ENCODE measurements at regions not wholly inside any gene's neighbourhood (a gene's known extent, or its start where the extent isn't known, plus 50 kb on each side); places are given as distances from the start of the nearest gene placed in this dataset.
"Not testable (repeated sequence)": the region's sequence is repeated elsewhere in the genome, so short reads cannot be mapped to it uniquely, and the experiment has no call there.

GRCh38 chr17:20633268-20634059 lies 53.9 kb downstream of the CDRT15L2 start:
- DNase-seq, result not testable (repeated sequence)

DNA sequence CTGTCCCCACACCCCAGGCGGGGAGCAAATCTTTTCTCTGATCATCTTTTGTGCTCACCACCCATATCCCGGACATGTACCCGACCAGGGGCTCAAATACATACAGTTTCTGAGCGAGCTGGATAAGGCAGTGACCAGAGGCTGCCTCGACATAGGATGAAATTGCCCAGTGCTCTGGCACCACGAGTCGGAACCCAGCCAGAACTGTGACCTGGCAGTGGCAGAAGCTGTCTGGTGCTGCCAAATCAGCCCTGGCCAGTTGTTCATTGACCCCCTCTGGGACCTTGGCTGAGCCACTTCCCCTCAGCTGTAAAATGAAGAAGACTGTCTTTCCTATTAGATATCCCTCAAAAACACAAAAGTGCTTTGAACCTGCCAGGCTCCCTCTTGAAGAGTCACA lies 60.6 kb downstream of the CDRT15L2 start:
- not testable (repeated sequence) for DNase-seq

GRCh38 chr17:20646661-20647272 lies 67.2 kb downstream of the CDRT15L2 start:
- DNase-seq, result not testable (repeated sequence)

GRCh38 chr17:20649097-20649767 lies 69.7 kb downstream of the CDRT15L2 start:
- not testable (repeated sequence) for DNase-seq

DNA sequence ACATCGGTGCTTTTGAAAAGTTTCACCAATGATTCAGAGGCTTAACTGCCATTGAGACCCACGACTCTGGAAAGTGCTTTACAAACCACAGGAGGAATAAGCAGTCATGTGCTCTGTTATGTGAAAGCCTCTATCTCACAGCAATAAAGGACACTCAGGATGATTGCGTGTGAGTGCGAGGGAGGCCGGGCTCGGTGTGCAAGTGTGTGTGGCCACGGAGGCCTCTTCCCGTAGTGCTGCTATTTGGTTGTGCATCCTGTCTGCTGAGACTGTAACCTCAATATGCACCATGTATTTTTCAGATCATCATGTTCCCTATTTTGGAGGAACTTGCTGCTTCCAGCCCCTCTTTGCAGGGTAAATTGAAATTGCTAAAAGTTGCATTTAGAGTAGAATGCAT lies 71.5 kb downstream of the CDRT15L2 start:
- not testable (repeated sequence) for DNase-seq

DNA sequence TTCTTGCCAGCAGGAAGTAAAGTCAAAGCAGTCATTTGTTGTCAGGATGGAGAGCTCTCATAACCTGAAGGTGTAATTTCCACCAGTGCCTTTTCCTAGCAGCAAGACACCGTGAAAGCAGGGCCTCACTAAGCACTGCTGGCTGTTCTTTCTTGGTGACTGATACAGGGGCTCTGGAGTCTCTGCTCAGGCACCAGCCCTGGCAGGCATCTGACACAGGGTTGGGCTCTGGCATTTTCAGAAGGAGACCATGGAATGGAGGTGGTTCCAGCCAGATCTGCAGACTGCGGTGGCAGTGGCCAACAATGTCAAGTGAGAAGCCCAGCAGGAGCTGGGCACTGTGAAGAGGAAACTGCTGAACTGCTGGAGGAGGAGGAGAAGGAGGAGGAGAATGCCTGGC lies 72.2 kb downstream of the CDRT15L2 start:
- not testable (repeated sequence) for DNase-seq

DNA sequence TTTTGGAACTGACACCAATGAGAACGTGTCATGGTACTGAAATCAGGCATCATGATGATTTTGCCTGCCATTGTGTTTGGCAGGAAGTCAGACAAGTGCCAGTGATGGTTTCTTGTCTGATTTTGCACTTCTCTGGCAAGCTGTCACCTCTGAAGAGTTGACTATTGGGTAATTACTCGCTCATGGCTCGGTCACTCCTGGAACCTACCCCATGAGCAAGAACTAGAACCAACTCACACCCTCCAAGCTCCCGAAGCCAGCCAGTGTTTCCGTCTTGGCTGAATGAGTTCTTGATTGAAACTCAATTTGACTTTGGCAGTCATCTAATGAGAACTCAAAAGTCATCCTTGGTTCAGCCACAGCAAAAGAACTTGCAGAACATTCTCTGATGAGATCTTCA lies 73.9 kb downstream of the CDRT15L2 start:
- DNase-seq, result not testable (repeated sequence)

- not testable (repeated sequence) for DNase-seq
Measured at GRCh38 chr17:20654114-20654513, 74.6 kb downstream of the CDRT15L2 start.

DNA sequence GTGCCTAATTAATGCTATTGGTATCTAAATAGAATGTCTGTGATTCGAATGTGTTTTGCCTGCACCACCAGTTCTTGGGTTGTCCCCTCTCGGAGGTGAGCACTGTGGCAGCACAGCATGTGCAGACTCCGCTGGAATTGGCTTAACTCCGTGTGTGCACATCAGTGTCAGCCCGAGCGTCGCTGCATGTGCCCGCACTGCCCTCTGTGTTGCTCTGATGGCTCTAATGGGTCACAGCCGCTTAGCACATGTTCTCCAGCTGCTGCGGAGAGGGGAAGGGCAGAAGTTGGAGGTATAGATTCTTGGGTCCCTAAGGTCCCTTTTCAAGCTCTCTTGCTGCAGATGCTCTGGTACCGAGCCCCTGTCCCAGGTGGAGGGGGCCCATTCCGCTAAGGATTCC lies 75.1 kb downstream of the CDRT15L2 start:
- not testable (repeated sequence) for DNase-seq

- DNase-seq, result not testable (repeated sequence)
Measured at GRCh38 chr17:20665103-20665955, 85.8 kb downstream of the CDRT15L2 start.

GRCh38 chr17:20666689-20667088 lies 87.2 kb downstream of the CDRT15L2 start:
- DNase-seq, result not testable (repeated sequence)

- not testable (repeated sequence) for DNase-seq
Measured at GRCh38 chr17:20667712-20668111, 88.2 kb downstream of the CDRT15L2 start.

GRCh38 chr17:20668316-20668715 lies 88.8 kb downstream of the CDRT15L2 start:
- DNase-seq, result not testable (repeated sequence)

DNA sequence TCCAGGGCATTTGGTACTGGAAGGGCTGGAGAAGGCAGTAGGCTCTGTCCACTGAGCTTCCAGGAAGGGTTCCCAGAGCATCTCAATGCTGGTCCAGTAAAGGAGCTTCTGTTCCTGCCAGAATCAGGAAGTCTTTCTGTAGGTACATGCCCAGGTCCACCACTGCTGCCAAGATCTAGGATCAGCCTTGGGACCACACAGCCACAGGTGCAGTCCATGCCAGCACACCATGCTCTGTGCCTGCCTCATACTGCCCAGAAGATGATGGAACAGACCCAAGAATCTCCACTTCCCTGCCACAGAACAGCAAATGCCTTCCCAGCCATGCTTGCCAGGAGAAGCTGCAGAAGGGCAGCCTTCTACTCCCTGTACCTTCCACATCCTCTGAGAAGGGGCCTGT lies 89.3 kb downstream of the CDRT15L2 start:
- DNase-seq, result not testable (repeated sequence)

- not testable (repeated sequence) for DNase-seq
Measured at GRCh38 chr17:20670506-20670905, 91.0 kb downstream of the CDRT15L2 start.

- not testable (repeated sequence) for DNase-seq
Measured at GRCh38 chr17:20674374-20674773, 94.8 kb downstream of the CDRT15L2 start.

- not testable (repeated sequence) for DNase-seq
Measured at GRCh38 chr17:20675707-20676106, 96.2 kb downstream of the CDRT15L2 start.

GRCh38 chr17:20676656-20677055 lies 97.1 kb downstream of the CDRT15L2 start:
- DNase-seq, result not testable (repeated sequence)

DNA sequence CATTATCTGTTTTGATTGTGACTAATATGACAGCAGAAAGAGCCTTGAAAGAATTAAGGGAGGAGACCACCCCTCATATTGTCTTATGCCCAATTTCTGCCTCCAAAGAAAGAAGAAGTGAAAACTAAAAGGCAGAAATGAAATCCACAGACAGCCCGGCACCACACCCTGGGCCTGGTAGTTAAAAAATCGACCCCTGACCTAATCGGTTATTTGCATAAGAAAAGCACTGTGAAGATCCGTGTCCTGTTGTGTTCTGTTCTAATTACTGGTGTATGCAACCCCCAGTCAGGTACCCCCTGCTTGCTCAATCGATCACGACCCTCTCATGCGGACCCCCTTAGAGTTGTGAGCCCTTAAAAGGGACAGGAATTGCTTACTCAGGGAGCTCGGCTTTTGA lies 97.9 kb downstream of the CDRT15L2 start:
- not testable (repeated sequence) for DNase-seq

DNA sequence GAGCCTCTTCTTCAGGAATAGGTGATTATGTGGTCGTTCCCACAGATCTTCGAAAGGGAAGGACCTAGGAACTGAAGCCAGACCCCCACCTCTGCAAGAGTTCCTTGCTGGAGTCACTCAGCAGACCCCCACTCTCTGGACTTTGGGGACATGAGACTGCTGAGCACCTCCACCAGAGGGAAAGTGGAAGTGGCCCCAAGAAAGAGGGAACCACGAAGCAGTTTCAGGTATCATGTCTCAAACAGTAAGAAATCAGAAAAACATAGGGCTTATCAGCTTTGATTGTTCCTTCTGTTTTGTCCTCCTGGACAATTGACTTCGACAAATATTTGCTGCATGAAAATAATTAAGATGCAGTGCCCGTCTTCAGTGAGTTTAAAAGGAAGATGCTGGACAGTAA lies 98.9 kb downstream of the CDRT15L2 start:
- DNase-seq, result not testable (repeated sequence)

DNA sequence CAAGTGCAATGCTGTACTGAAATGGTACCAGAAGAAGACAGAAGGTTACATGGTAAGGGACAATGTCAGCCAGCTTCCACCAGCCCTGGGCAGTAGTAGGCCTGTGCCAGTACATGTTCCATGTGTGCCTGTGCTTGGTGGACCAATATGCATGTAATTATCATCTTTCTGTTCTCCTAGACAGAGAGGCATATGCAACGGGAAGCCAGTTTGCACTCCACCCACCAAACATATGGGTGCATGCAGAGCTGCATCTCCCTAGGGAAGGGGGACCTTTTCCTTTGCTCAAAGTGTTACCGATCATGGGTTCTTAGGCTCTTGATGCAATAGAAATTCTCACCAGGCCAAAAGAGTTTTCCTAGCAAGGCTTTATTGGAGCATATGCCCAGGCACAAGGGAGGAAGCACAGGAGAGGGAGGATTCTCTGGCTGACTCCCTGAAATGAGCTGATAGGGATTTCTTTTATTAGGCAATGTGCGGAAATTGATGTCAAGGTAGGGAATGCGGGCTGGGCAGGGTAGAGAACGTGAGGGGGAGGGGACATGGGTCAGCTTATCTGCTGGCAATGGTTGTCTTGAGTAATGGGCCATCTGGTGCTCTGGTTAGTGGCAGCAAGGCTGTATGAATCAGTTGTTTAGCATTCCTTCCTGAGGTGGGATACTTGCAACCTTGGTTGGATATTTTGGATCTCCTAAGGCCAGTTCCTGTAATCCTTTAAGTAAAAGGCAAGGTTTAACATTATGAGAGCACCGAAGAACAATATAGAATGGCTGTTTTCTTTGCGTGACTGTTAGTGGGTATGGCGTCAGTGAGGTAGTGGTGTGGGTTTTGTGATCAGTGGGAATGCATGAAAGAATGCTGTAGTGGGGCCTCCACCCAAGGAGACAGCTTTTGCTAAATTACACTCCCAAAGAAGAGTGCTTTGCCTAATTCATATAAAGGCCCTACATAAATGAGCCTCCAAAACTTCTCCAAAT lies 102.5 kb downstream of the CDRT15L2 start:
- DNase-seq, result not testable (repeated sequence)

Measured in activated gamma-delta T cell treated with Interleukin-2 at 50 U/mL for 16 hours (primary cell).